Endothelial cell of umbilical vein (primary cell): ENCODE measurements at regions not wholly inside any gene's neighbourhood (a gene's known extent, or its start where the extent isn't known, plus 50 kb on each side); places are given as distances from the start of the nearest gene placed in this dataset.

ENCODE experiments used
- BruUV-seq: library from RNA; stranded (reverse); fragments of 400-500 nt; replicated peaks from 2 replicates; lab custom pipeline; 2021; lab: Mats Ljungman, UMichigan
- CTCF ChIA-PET: fragments of 300-600, 350-600 bp; sonication (Branson Sonifier 250); formaldehyde crosslinking; loops from one replicate; lab custom pipeline; 2021; ENCODE audit warnings: antibody characterized with exemption, inconsistent platforms; lab: Charles Lee
- POLR2A ChIA-PET: fragments of 300-600, 350-600 bp; sonication (Branson Sonifier 250); formaldehyde crosslinking; loops from one replicate; lab custom pipeline; 2021; ENCODE audit warnings: antibody characterized with exemption, inconsistent platforms; lab: Charles Lee
- DNase-seq: peaks from one replicate; pipeline ENCODE4 v3.0.0-alpha.2; 2011; ENCODE audit warnings: low read depth, low spot score
- FAIRE-seq: peaks from 2 replicates; lab custom pipeline; 2011; peaks lifted over from hg19 to GRCh38; lab: Jason Lieb, UNC
- H2AFZ ChIP-seq: 2 replicates; pipeline ENCODE4 v1.6.0; 2012; ENCODE audit warnings: low read depth, low read length, control low read depth, inconsistent platforms
- H3K27ac ChIP-seq: 2 replicates; pipeline ENCODE4 v1.5.1; 2011; ENCODE audit warnings: low read depth, mild to moderate bottlenecking, control low read depth, low read length, moderate library complexity; ENCODE audit not compliant: insufficient read depth
- H3K27me3 ChIP-seq, 2 experiments: 2 replicates each; pipeline versions ENCODE4 v1.6.0 to v1.6.1; 2011; ENCODE audit warnings: low read length in 2 of 2, mixed read lengths in 1 of 2; ENCODE audit not compliant: control insufficient read depth in 2 of 2, insufficient read depth in 2 of 2
- H3K36me3 ChIP-seq, 2 experiments: 2 replicates in 1 of 2; 3 replicates in 1 of 2; pipeline ENCODE4 v1.5.1; 2011; ENCODE audit warnings: low read length in 2 of 2, mild to moderate bottlenecking in 1 of 2, moderate library complexity in 1 of 2; ENCODE audit not compliant: control insufficient read depth in 2 of 2, insufficient read depth in 2 of 2; ENCODE audit errors: extremely low read depth in 1 of 2
- H3K4me1 ChIP-seq: 3 replicates; pipeline ENCODE4 v1.5.1; 2011; ENCODE audit warnings: mild to moderate bottlenecking, low read length; ENCODE audit not compliant: control insufficient read depth, insufficient read depth; ENCODE audit errors: extremely low read depth
- H3K4me2 ChIP-seq: 2 replicates; pipeline ENCODE4 v1.6.1; 2011; ENCODE audit warnings: low read length, control low read depth, mixed read lengths; ENCODE audit not compliant: insufficient read depth
- H3K4me3 ChIP-seq, 3 experiments: fragments of 200-600 bp in 1 of 3; sonication (generic), shearing (Covaris generic) in 1 of 3; replicated peaks in 1 of 3; 2 replicates each; pipeline ENCODE4 v1.5.1; 2011 to 2016; ENCODE audit warnings: control low read depth in 3 of 3, low read length in 3 of 3, mild to moderate bottlenecking in 2 of 3, inconsistent platforms in 1 of 3, low read depth in 1 of 3, moderate library complexity in 1 of 3; ENCODE audit not compliant: insufficient read depth in 1 of 3
- H3K79me2 ChIP-seq: 2 replicates; pipeline ENCODE4 v1.6.0; 2012; ENCODE audit warnings: low read length, inconsistent platforms; ENCODE audit not compliant: control insufficient read depth, insufficient read depth
- H3K9ac ChIP-seq: replicated peaks from 2 replicates; pipeline ENCODE3; 2011; ENCODE audit warnings: low read length, control low read depth; ENCODE audit not compliant: insufficient read depth; ENCODE audit errors: extremely low read depth
- H3K9me1 ChIP-seq: replicated peaks from 3 replicates; pipeline ENCODE4 v1.6.0; 2011; ENCODE audit warnings: mild to moderate bottlenecking, low read length; ENCODE audit not compliant: control insufficient read depth, insufficient read depth; ENCODE audit errors: extremely low read depth
- H3K9me3 ChIP-seq: replicated peaks from 2 replicates; pipeline ENCODE4 v1.5.1; 2012; ENCODE audit warnings: low read length, inconsistent platforms; ENCODE audit not compliant: control insufficient read depth, insufficient read depth
- H4K20me1 ChIP-seq: replicated peaks from 2 replicates; pipeline ENCODE3; 2011; ENCODE audit warnings: mild to moderate bottlenecking, low read length; ENCODE audit not compliant: control insufficient read depth, insufficient read depth; ENCODE audit errors: extremely low read depth
- EZH2 ChIP-seq: IDR thresholded peaks from 2 replicates; pipeline ENCODE4 v1.6.1; 2012; ENCODE audit warnings: borderline replicate concordance, low read depth, mild to moderate bottlenecking, moderate library complexity, low read length, inconsistent platforms; ENCODE audit not compliant: severe bottlenecking
- FOS ChIP-seq: IDR thresholded peaks from 2 replicates; pipeline ENCODE4 v1.6.1; 2011; ENCODE audit warnings: mild to moderate bottlenecking, low read length, moderate library complexity, borderline replicate concordance; ENCODE audit not compliant: insufficient read depth
- GATA2 ChIP-seq: IDR thresholded peaks from 2 replicates; pipeline ENCODE4 v1.7.0; 2011; ENCODE audit warnings: low read depth, mild to moderate bottlenecking, moderate library complexity, mixed read lengths, low read length; ENCODE audit not compliant: insufficient read length, insufficient read depth
- JUN ChIP-seq: IDR thresholded peaks from 2 replicates; pipeline ENCODE4 v1.6.1; 2011; ENCODE audit warnings: borderline replicate concordance, low read depth; ENCODE audit not compliant: insufficient read length, insufficient read depth
- MYC ChIP-seq: IDR thresholded peaks from one replicate; pipeline ENCODE4 v1.6.1; 2011; ENCODE audit warnings: mild to moderate bottlenecking, low read depth, low read length
- POLR2A ChIP-seq: IDR thresholded peaks from 2 replicates; pipeline ENCODE4 v1.6.1; 2012; ENCODE audit warnings: low read depth, mild to moderate bottlenecking, control low read depth, low read length
- POLR2AphosphoS5 ChIP-seq: IDR thresholded peaks from 2 replicates; pipeline ENCODE4 v1.6.1; 2012; ENCODE audit warnings: low read depth, mild to moderate bottlenecking, control low read depth, low read length, moderate library complexity; ENCODE audit not compliant: insufficient read depth
- dilution Hi-C: fragments of 300-500 bp; cut with MboI; formaldehyde crosslinking; loops from one replicate; pipeline ENCODE4 v1.15.0; 2019; ENCODE audit warnings: low sequenced_read_pairs; ENCODE audit not compliant: extremely low pct_ligation_motif_present
- intact Hi-C: fragments of 100-400 bp; cut with micrococcal nuclease; formaldehyde crosslinking; loops from one replicate; pipeline ENCODE4 v1.10.0; 2022
- TF ChIP-seq, protein P1 (sequence below): IDR thresholded peaks from 2 replicates; pipeline ENCODE4 v1.6.1; 2011; ENCODE audit not compliant: insufficient read depth, insufficient read length
- TF ChIP-seq, protein P2 (sequence below), 2 donors: IDR thresholded peaks; 1 replicate in 1 of 2; 2 replicates in 1 of 2; pipeline ENCODE4 v1.5.1; 2011; ENCODE audit warnings: low read length in 2 of 2, mild to moderate bottlenecking in 2 of 2, moderate library complexity in 2 of 2, control low read depth in 1 of 2, inconsistent platforms in 1 of 2, low read depth in 1 of 2; ENCODE audit not compliant: insufficient read depth in 1 of 2; ENCODE audit errors: extremely low read depth in 1 of 2

DNA sequence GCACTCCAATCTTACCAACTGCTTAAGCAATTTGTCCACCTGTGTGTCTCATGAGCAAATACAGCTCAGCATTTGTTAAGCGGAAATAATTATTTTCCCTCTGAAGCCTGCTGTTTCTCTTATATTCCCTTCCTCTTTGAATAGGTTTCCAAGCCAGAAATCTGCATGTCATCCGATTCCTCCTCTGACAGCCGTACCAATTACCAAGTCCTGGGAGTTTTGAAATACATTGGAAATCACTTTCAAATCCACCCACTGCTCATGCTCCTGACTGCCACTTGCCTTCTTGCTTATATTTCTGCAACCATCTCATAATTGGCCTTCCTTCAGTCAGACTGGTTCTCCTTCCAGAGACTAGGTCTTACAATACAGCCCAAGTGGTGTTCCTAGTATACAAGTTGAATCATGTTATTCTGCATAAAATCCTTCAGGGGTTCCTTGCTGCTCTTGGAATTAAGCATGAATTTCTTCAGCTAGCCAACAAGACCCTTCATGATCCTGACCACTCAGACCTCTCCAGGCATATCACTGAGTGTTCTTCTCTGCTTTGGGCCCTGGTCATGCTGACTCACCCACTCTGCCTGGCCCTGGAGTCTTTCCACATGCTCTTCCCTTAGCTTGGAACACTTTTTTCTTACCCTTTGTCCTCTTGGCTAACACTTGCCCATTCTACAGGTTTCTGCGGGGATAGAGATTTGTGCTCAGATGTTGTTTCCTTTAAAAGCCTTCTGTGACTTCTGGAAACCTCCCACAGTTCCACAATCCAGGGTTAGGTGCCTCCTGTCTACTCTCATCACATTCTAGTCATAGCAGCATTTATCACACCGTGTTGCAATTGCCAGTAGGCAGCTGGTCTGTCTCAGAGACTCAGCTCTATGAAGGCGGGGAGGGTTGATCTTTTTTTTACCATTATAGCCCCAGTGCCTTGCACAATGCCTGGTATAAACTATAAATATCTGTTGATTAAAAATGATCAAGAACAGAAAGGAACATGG is 157.6 kb downstream of the ARL6IP6 start:
- CTCF ChIA-PET = no interaction called here
- Histone ChIP-seq H2AFZ (no peak overlapping the region), H3K79me2 (no peaks in the 10 kb centered on the region), H3K4me2 (no peak overlapping the region), H3K27me3 (no peaks in the 10 kb centered on the region), H4K20me1 (no peaks in the 10 kb centered on the region), H3K9me3 (no peaks in the 10 kb centered on the region), H3K4me3 (no peak overlapping the region), H3K9ac (no peak overlapping the region), H3K36me3 (no peaks in the 10 kb centered on the region), H3K4me1 (no peaks in the 10 kb centered on the region), H3K27ac (no peak overlapping the region), H3K9me1 (no peaks in the 10 kb centered on the region)
- intact Hi-C loops = no loop called here
- no peak for DNase-seq
- FAIRE-seq = no peak
- TF ChIP-seq MYC = no peak
- TF ChIP-seq, protein P1, sequence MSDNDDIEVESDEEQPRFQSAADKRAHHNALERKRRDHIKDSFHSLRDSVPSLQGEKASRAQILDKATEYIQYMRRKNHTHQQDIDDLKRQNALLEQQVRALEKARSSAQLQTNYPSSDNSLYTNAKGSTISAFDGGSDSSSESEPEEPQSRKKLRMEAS = no peak
- TF ChIP-seq FOS = no peak
- TF ChIP-seq EZH2 = no peak
- no peak for TF ChIP-seq JUN
- TF ChIP-seq GATA2 = no peak
- TF ChIP-seq, protein P2, sequence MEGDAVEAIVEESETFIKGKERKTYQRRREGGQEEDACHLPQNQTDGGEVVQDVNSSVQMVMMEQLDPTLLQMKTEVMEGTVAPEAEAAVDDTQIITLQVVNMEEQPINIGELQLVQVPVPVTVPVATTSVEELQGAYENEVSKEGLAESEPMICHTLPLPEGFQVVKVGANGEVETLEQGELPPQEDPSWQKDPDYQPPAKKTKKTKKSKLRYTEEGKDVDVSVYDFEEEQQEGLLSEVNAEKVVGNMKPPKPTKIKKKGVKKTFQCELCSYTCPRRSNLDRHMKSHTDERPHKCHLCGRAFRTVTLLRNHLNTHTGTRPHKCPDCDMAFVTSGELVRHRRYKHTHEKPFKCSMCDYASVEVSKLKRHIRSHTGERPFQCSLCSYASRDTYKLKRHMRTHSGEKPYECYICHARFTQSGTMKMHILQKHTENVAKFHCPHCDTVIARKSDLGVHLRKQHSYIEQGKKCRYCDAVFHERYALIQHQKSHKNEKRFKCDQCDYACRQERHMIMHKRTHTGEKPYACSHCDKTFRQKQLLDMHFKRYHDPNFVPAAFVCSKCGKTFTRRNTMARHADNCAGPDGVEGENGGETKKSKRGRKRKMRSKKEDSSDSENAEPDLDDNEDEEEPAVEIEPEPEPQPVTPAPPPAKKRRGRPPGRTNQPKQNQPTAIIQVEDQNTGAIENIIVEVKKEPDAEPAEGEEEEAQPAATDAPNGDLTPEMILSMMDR (IDR thresholded peaks at IDR 0.05; ENCODE audit: extremely low read depth in 1 of 2, insufficient read depth in 1 of 2, low read depth in 1 of 2, low read length in 2 of 2) = no peak
- TF ChIP-seq POLR2A = no peak
- no peak for TF ChIP-seq POLR2AphosphoS5
- no TSS peak for BruUV-seq
- POLR2A ChIA-PET = no interaction called here
- dilution Hi-C loops = no loop called here
